HepG2 (cell line): ENCODE measurements at regions not wholly inside any gene's neighbourhood (a gene's known extent, or its start where the extent isn't known, plus 50 kb on each side); places are given as distances from the start of the nearest gene placed in this dataset.
A peak's percentile ranks its signal among the peaks of the same experiment; 100 is the strongest.

Experiments used
- ATAC-seq: fragments of 200-7000 bp; cut with Tn5 transposase; 3 replicates; pipeline ENCODE4 v1.9.1; 2020; ENCODE audit warnings: mild to moderate bottlenecking, moderate library complexity
- BruUV-seq: library from RNA; stranded (reverse); fragments of 400-500 nt; replicated peaks from 2 replicates; lab custom pipeline; 2021; lab: Mats Ljungman, UMichigan
- CTCF ChIA-PET: fragments of 300-600 bp; formaldehyde crosslinking; extraction: SDS; loops from one replicate; lab custom pipeline; 2021; ENCODE audit warnings: low total read pairs, inconsistent platforms, low intra/inter-chr PET ratio; lab: Yijun Ruan, JAX
- POLR2A ChIA-PET: fragments of 350-600 bp; sonication (Branson Sonifier 250); formaldehyde crosslinking; loops from one replicate; lab custom pipeline; 2020; ENCODE audit warnings: antibody characterized with exemption, inconsistent platforms; lab: Yijun Ruan, JAX
- DNase-seq: peaks from one replicate; pipeline ENCODE4 v3.0.0-alpha.2; 2015; ENCODE audit warnings: low spot score
- FAIRE-seq: peaks from 3 replicates; lab custom pipeline; 2011; peaks lifted over from hg19 to GRCh38; lab: Jason Lieb, UNC
- H2AFZ ChIP-seq: one replicate; pipeline ENCODE4 v1.6.1; 2011; ENCODE audit warnings: low read length, inconsistent platforms
- H3K27ac ChIP-seq: fragments of 300-600 bp; 3 replicates; pipeline ENCODE4 v1.8.0; 2011; ENCODE audit warnings: mixed run types, mild to moderate bottlenecking, mixed read lengths, low read length, inconsistent platforms; ENCODE audit not compliant: insufficient read depth; ENCODE audit errors: extremely low read length
- H3K27me3 ChIP-seq, 2 experiments: fragments of 200-600 bp in 1 of 2; 2 replicates in 1 of 2; 3 replicates in 1 of 2; pipeline versions ENCODE4 v1.6.0 to v1.8.0; 2011; ENCODE audit warnings: low read length in 2 of 2, mild to moderate bottlenecking in 2 of 2, moderate library complexity in 2 of 2, inconsistent platforms in 1 of 2; ENCODE audit not compliant: insufficient read depth in 2 of 2, control insufficient read depth in 1 of 2
- H3K36me3 ChIP-seq, 2 experiments: fragments of 200-600 bp in 1 of 2; replicated peaks in 1 of 2; 2 replicates in 1 of 2; 3 replicates in 1 of 2; pipeline versions ENCODE4 v1.5.1 to v1.8.0; 2011; ENCODE audit warnings: low read length in 2 of 2, inconsistent platforms in 1 of 2; ENCODE audit not compliant: insufficient read depth in 2 of 2, control insufficient read depth in 1 of 2
- H3K4me1 ChIP-seq: 2 replicates; pipeline ENCODE4 v1.5.1; 2012; ENCODE audit warnings: low read length, inconsistent platforms; ENCODE audit not compliant: insufficient read depth
- H3K4me2 ChIP-seq: 2 replicates; pipeline ENCODE4 v1.6.0; 2011; ENCODE audit warnings: low read depth, low read length, inconsistent platforms
- H3K4me3 ChIP-seq, 3 experiments: fragments of 200-600 bp in 1 of 3; sonication (generic), shearing (Covaris generic) in 1 of 3; replicated peaks in 1 of 3; 2 replicates each; pipeline ENCODE4 v1.5.1; 2011 to 2016; ENCODE audit warnings: low read length in 3 of 3, inconsistent platforms in 2 of 3, low read depth in 2 of 3, mild to moderate bottlenecking in 2 of 3, control low read depth in 1 of 3, mixed read lengths in 1 of 3; ENCODE audit not compliant: insufficient read depth in 1 of 3
- H3K79me2 ChIP-seq: one replicate; pipeline ENCODE4 v1.6.1; 2011; ENCODE audit warnings: low read length, inconsistent platforms; ENCODE audit not compliant: insufficient read depth
- H3K9ac ChIP-seq: 2 replicates; pipeline ENCODE4 v1.6.0; 2011; ENCODE audit warnings: mild to moderate bottlenecking, low read depth, low read length, inconsistent platforms; ENCODE audit not compliant: insufficient read depth
- H3K9me3 ChIP-seq: 2 replicates; pipeline ENCODE4 v1.5.1; 2012; ENCODE audit warnings: mild to moderate bottlenecking, low read length
- H4K20me1 ChIP-seq: 2 replicates; pipeline ENCODE4 v1.6.0; 2011; ENCODE audit warnings: inconsistent platforms, mild to moderate bottlenecking, low read length, moderate library complexity; ENCODE audit not compliant: insufficient read depth
- CREM ChIP-seq, 2 experiments: sonication (generic) in 1 of 2; formaldehyde crosslinking in 1 of 2; IDR thresholded peaks; 2 replicates each; pipeline versions ENCODE4 v1.4.0 to v1.6.1; 2016 to 2020; ENCODE audit warnings: antibody characterized with exemption in 1 of 2, mild to moderate bottlenecking in 1 of 2, missing genetic modification reagents in 1 of 2
- CTCF ChIP-seq: sonication (generic); formaldehyde crosslinking; IDR thresholded peaks from 2 replicates; pipeline ENCODE4 v1.5.0; 2020; ENCODE audit warnings: mild to moderate bottlenecking, missing genetic modification reagents, moderate library complexity
- JUND ChIP-seq: sonication (generic); formaldehyde crosslinking; IDR thresholded peaks from 2 replicates; pipeline ENCODE4 v1.8.0; 2022; ENCODE audit warnings: mild to moderate bottlenecking, missing genetic modification reagents
- MEIS1 ChIP-seq: sonication (generic); formaldehyde crosslinking; IDR thresholded peaks from 2 replicates; pipeline ENCODE4 v1.9.0; 2021; ENCODE audit warnings: mild to moderate bottlenecking, missing genetic modification reagents, moderate library complexity, borderline replicate concordance
- MLLT10 ChIP-seq: sonication (generic); formaldehyde crosslinking; IDR thresholded peaks from 2 replicates; pipeline ENCODE4 v1.4.0; 2020; ENCODE audit warnings: missing genetic modification reagents
- SMC3 ChIP-seq: IDR thresholded peaks from 2 replicates; pipeline ENCODE4 v1.6.1; 2011; ENCODE audit warnings: low read length, improper control_type of control experiment
- STAG1 ChIP-seq: sonication (generic); formaldehyde crosslinking; IDR thresholded peaks from 2 replicates; pipeline ENCODE4 v1.4.0; 2020; ENCODE audit warnings: missing genetic modification reagents
- THAP9 ChIP-seq: sonication (generic); formaldehyde crosslinking; IDR thresholded peaks from 2 replicates; pipeline ENCODE4; 2020; ENCODE audit warnings: missing genetic modification reagents, mild to moderate bottlenecking, borderline replicate concordance
- TRIM24 ChIP-seq: sonication (generic); formaldehyde crosslinking; IDR thresholded peaks from 2 replicates; pipeline ENCODE4 v1.8.0; 2022; ENCODE audit warnings: mild to moderate bottlenecking, missing genetic modification reagents
- ZNF557 ChIP-seq: sonication (generic); formaldehyde crosslinking; IDR thresholded peaks from 2 replicates; pipeline ENCODE4 v1.4.0; 2020; ENCODE audit warnings: missing genetic modification reagents
- WGBS: methylation state at CpG from one replicate; pipeline ENCODE4 v1.1.6; 2017; ENCODE audit warnings: low lambda C conversion rate; 5-methylcytosine and 5-hydroxymethylcytosine counted together
- in situ Hi-C: cut with HindIII; loops from 2 replicates; pipeline ENCODE4 v1.10.0; 2017; ENCODE audit warnings: low pct_unique_long_range_greater_than_20kb; ENCODE audit not compliant: extremely low pct_ligation_motif_present
- intact Hi-C: fragments of 100-400 bp; cut with micrococcal nuclease; formaldehyde crosslinking; loops from one replicate; pipeline ENCODE4 v1.10.0; 2022; ENCODE audit not compliant: unreplicated experiment

- Histone ChIP-seq H3K4me1 (no peaks in the 10 kb centered on the region), H3K27me3 (no peaks in the 10 kb centered on the region), H3K79me2 (no peaks in the 10 kb centered on the region), H3K9ac (no peak overlapping the region), H3K36me3 (no peaks in the 10 kb centered on the region), H2AFZ (no peak overlapping the region), H3K4me3 (no peak overlapping the region), H3K9me3 (peaks cover 52% of the 10 kb centered on the region), H3K27ac (no peak overlapping the region), H3K4me2 (no peak overlapping the region), H4K20me1 (no peaks in the 10 kb centered on the region)
- in situ Hi-C loops = no loop called here
- 5% methylated on average over 2 of the region's 8 CpGs for WGBS
- DNase-seq (peak; percentile 2), ATAC-seq (peak; percentile 78), FAIRE-seq (no peak)
- ChIA-PET POLR2A (no interaction called here), CTCF (no interaction called here)
- BruUV-seq = no TSS peak
- intact Hi-C loops = loop anchor here (5.0 kb wide), 1 partner anchor 537 kb away; no protein-coding TSS in a partner anchor
- TF ChIP-seq TRIM24 (no peak), CTCF (CRISPR knock-in tag) (peak; percentile 24), MEIS1 (CRISPR knock-in tag) (no peak), ZNF557 (CRISPR knock-in tag) (no peak), THAP9 (CRISPR knock-in tag) (no peak), MLLT10 (CRISPR knock-in tag) (no peak), CREM (IDR thresholded peaks at IDR 0.05) (no peak), CREM (CRISPR knock-in tag; IDR thresholded peaks at IDR 0.05) (no peak), JUND (CRISPR knock-in tag) (no peak), STAG1 (CRISPR knock-in tag) (peak; percentile 38), SMC3 (peak; percentile 17; the same call in 1 of the 2 replicates)
Measured at GRCh38 chr13:38045278-38046048, 175.9 kb upstream of the TRPC4 start.
